GM21381 (cell line): ENCODE measurements at regions not wholly inside any gene's neighbourhood (a gene's known extent, or its start where the extent isn't known, plus 50 kb on each side); places are given as distances from the start of the nearest gene placed in this dataset.

Experiments used
- ATAC-seq: cut with Tn5 transposase; IDR thresholded peaks from one replicate; pipeline ENCODE4 v1.9.1; 2021; ENCODE audit warnings: mild to moderate bottlenecking, moderate library complexity; ENCODE audit not compliant: unreplicated experiment

DNA sequence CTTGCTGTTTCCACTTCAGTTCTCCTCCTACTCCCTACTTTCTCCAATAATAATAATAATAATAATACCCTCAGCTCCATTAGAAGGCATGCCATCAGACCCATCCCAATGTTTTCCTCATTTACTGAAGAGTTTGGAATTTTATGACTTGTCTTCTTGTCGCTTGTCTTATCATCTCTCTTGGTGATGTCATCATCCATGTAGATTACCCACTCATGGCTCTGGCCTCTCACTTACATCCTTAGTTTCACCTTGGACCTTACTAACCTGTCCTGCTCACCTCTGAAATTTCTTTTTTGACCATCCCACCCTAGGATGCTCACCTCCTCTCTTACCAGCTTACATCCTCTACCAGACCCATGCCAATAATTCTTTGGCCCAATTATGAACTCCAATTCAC lies 329.3 kb downstream of the ACTL7B start:
- ATAC-seq, result no peak

- ATAC-seq, result no peak
These were observed 330.6 kb downstream of the ACTL7B start for GRCh38 chr9:108525186-108525585.

DNA sequence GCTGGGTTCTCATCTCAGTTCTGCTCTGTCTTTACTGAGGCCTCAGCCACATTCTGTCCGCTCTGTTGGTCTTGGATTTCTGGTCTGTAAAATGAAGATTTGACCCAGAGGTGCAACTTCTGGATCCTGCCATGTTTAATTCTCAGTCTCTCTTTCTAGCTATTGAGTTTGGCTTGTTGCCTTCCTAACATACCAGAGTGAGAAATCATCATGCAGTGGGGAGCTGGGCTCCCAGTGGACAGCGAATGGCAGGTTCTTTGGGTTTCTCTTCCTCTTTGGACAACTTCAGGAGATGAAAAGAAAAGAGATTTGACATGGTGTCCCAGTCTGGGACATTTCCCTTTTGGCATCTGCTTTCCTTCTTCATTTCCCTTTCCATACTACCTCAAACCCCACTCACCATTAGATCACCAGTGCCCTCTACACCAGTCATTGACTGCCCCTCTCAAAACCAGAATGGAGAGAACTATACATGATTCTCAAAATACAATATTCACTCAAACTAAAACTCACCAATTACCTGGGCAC lies 334.7 kb downstream of the ACTL7B start:
- ATAC-seq, result no peak

GRCh38 chr9:108519437-108519836 lies 336.3 kb downstream of the ACTL7B start:
- ATAC-seq, result no peak

- ATAC-seq, result no peak
These were observed 338.0 kb downstream of the ACTL7B start for GRCh38 chr9:108517651-108518365.

GRCh38 chr9:108516391-108516790 lies 339.4 kb downstream of the ACTL7B start:
- ATAC-seq, result no peak

DNA sequence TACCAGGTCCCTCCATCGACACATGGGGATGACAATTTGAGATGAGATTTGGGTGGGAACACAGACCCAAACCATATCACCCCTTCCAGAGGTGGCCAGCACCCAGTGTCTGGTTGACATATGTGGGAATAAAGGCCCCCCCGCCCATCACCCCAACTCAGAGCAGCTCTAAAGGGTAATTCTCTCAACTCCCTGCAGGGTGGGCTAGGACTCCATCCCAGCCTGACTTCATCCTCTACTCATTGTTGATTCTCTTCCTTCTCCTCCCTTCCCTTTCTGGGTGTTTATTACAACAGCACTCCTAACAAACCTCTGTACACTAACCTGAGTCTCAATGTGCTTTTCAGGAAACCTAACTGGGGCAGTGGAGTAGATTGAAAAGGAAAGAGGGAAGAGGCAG lies 339.9 kb downstream of the ACTL7B start:
- ATAC-seq, result no peak

GRCh38 chr9:108512426-108513173 lies 343.2 kb downstream of the ACTL7B start:
- ATAC-seq, result no peak

- ATAC-seq, result no peak
These were observed 344.5 kb downstream of the ACTL7B start for GRCh38 chr9:108511307-108511706.

DNA sequence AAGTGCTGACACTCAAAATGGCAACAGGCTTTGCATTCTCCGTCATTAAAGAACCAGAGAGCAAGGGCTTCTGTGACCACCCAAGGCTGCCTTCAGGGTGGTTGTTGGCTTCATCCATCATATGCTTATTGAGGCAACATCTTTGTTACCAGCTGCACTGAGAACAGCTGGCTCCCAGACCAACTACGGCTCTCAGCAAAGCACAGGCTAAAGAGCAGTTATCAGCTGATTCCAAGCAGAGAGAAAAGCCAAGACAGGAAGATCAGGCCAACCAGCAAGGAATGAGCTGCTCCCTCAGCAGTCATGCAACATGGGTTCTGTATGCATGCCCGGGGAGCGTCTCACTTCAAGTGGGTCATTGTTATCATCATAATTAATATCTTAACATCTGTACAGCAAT lies 358.9 kb downstream of the ACTL7B start:
- ATAC-seq, result no peak

GRCh38 chr9:108489567-108489966 lies 366.2 kb downstream of the ACTL7B start:
- no peak for ATAC-seq

DNA sequence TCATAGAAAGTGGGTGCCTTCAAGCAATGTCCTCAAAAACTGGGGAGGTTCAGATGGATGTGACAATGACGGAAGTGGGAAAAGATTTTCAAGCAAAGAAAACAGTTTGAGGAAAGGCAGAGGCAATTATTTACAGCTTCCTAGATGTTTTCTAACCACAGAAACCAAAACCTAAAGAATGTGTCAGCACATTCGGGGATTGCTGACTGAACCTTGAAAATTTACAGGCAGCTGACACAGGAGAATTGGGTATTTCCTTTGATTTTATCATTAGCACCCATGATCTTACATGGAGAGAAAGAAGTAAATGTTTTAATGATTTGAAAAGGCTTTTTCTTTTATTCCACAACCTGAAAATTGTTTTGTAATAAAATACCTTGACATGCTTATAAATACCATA lies 369.0 kb downstream of the ACTL7B start:
- no peak for ATAC-seq

DNA sequence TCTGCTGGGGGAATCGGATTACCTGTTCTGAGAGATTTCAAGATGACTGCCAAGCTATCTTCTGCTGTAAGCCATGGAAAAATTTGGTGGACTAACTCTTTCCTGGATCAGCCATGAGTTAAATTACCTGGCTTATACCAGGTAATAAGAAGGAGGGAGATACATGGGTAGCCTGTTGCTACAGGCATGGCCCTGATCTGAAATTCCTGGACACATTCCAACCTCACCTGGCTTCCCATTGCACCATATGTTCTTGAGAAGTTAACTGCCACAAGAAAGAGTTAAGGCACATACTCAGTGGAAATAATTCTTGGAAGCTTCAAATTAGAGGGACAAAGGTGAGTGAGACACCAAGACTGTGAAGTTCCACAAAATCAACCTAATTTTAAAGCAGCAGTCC lies 371.3 kb downstream of the ACTL7B start:
- no peak for ATAC-seq

GRCh38 chr9:108483676-108484075 lies 372.1 kb downstream of the ACTL7B start:
- ATAC-seq, result no peak

- no peak for ATAC-seq
These were observed 375.7 kb downstream of the ACTL7B start for GRCh38 chr9:108479989-108480652.

- peak; percentile 85 for ATAC-seq
These were observed 377.1 kb downstream of the ACTL7B start for GRCh38 chr9:108478431-108479332.

GRCh38 chr9:108477529-108478006 lies 378.2 kb downstream of the ACTL7B start:
- no peak for ATAC-seq

- no peak for ATAC-seq
These were observed 379.2 kb downstream of the ACTL7B start for GRCh38 chr9:108476574-108476973.

- no peak for ATAC-seq
These were observed 380.0 kb downstream of the ACTL7B start for GRCh38 chr9:108475813-108476212.

- ATAC-seq, result no peak
These were observed 381.4 kb downstream of the ACTL7B start for GRCh38 chr9:108474356-108474755.
